IMR-90 (cell line): ENCODE measurements at regions not wholly inside any gene's neighbourhood (a gene's known extent, or its start where the extent isn't known, plus 50 kb on each side); places are given as distances from the start of the nearest gene placed in this dataset.

Experiments
- ATAC-seq: fragments of 200-7000 bp; cut with Tn5 transposase; 2 replicates; pipeline ENCODE4 v1.9.1; 2020; ENCODE audit warnings: low read depth, mild to moderate bottlenecking, moderate library complexity
- BruUV-seq: library from RNA; stranded (reverse); fragments of 400-500 nt; replicated peaks from 2 replicates; lab custom pipeline; 2021; lab: Mats Ljungman, UMichigan
- CTCF ChIA-PET: fragments of 300-600 bp; formaldehyde crosslinking; extraction: SDS; loops from one replicate; lab custom pipeline; 2021; ENCODE audit warnings: antibody characterized with exemption; lab: Yijun Ruan, JAX
- POLR2A ChIA-PET: fragments of 300-600 bp; sonication (Branson Sonifier 250); formaldehyde crosslinking; loops from one replicate; lab custom pipeline; 2022; ENCODE audit warnings: antibody characterized with exemption; ENCODE audit not compliant: unreplicated experiment; lab: Charles Lee
- DNase-seq: peaks from one replicate; pipeline ENCODE4 v3.0.0; 2013
- H2AFZ ChIP-seq: replicated peaks from 2 replicates; pipeline ENCODE3; 2013; ENCODE audit warnings: low read length, mild to moderate bottlenecking; ENCODE audit not compliant: poor library complexity
- H2AK5ac ChIP-seq: 2 replicates; pipeline ENCODE4 v1.6.1; 2013; ENCODE audit warnings: low read depth, low read length, inconsistent platforms
- H2AK9ac ChIP-seq: replicated peaks from 2 replicates; pipeline ENCODE3; 2013; ENCODE audit warnings: mild to moderate bottlenecking, low read depth, low read length, moderate library complexity; ENCODE audit not compliant: poor library complexity
- H2BK120ac ChIP-seq: 2 replicates; pipeline ENCODE4 v1.6.1; 2013; ENCODE audit warnings: low read depth, low read length, inconsistent platforms
- H2BK15ac ChIP-seq: 3 replicates; pipeline ENCODE4 v1.6.1; 2013; ENCODE audit warnings: low read depth, low read length, inconsistent platforms
- H2BK20ac ChIP-seq: 2 replicates; pipeline ENCODE4 v1.6.1; 2013; ENCODE audit warnings: low read depth, mild to moderate bottlenecking, inconsistent platforms, low read length, moderate library complexity
- H2BK5ac ChIP-seq: 2 replicates; pipeline ENCODE4 v1.6.1; 2013; ENCODE audit warnings: mild to moderate bottlenecking, low read depth, low read length, inconsistent platforms; ENCODE audit not compliant: poor library complexity, severe bottlenecking
- H3K14ac ChIP-seq: replicated peaks from 2 replicates; pipeline ENCODE4 v1.6.1; 2013; ENCODE audit warnings: low read depth, low read length, inconsistent platforms
- H3K18ac ChIP-seq: 2 replicates; pipeline ENCODE4 v1.6.1; 2013; ENCODE audit warnings: low read depth, low read length, control low read depth
- H3K23ac ChIP-seq: 2 replicates; pipeline ENCODE4 v1.6.1; 2013; ENCODE audit warnings: low read depth, low read length, inconsistent platforms
- H3K27ac ChIP-seq: 2 replicates; pipeline ENCODE4 v1.5.1; 2013; ENCODE audit warnings: mild to moderate bottlenecking, control low read depth, low read length; ENCODE audit not compliant: insufficient read depth
- H3K27me3 ChIP-seq: 2 replicates; pipeline ENCODE4 v1.6.1; 2013; ENCODE audit warnings: low read length; ENCODE audit not compliant: control insufficient read depth, insufficient read depth
- H3K36me3 ChIP-seq: 2 replicates; pipeline ENCODE4 v1.6.1; 2013; ENCODE audit warnings: low read length, mixed read lengths; ENCODE audit not compliant: control insufficient read depth, insufficient read depth
- H3K4ac ChIP-seq: 2 replicates; pipeline ENCODE4 v1.6.1; 2013; ENCODE audit warnings: low read depth, low read length, inconsistent platforms
- H3K4me1 ChIP-seq: 2 replicates; pipeline ENCODE4 v1.6.1; 2013; ENCODE audit warnings: low read length, mixed read lengths; ENCODE audit not compliant: control insufficient read depth, insufficient read depth
- H3K4me2 ChIP-seq: 2 replicates; pipeline ENCODE4 v1.6.1; 2013; ENCODE audit warnings: low read depth, mild to moderate bottlenecking, control low read depth, low read length, moderate library complexity
- H3K4me3 ChIP-seq: 2 replicates; pipeline ENCODE4 v1.5.1; 2013; ENCODE audit warnings: low read depth, mild to moderate bottlenecking, control low read depth, low read length, moderate library complexity; ENCODE audit not compliant: insufficient read depth
- H3K56ac ChIP-seq: 2 replicates; pipeline ENCODE4 v1.6.1; 2013; ENCODE audit warnings: low read length, inconsistent platforms; ENCODE audit not compliant: insufficient read depth; ENCODE audit errors: extremely low read depth
- H3K79me1 ChIP-seq, 2 experiments: 2 replicates each; pipeline ENCODE4 v1.6.1; 2013; ENCODE audit warnings: low read length in 2 of 2, inconsistent platforms in 1 of 2, low read depth in 1 of 2
- H3K9ac ChIP-seq: 2 replicates; pipeline ENCODE4 v1.6.1; 2013; ENCODE audit warnings: low read depth, low read length, control low read depth
- H3K9me1 ChIP-seq: 2 replicates; pipeline ENCODE4 v1.6.1; 2013; ENCODE audit warnings: low read length, inconsistent platforms; ENCODE audit not compliant: insufficient read depth
- H3K9me3 ChIP-seq: 2 replicates; pipeline ENCODE4 v1.6.1; 2013; ENCODE audit warnings: low read length; ENCODE audit not compliant: control insufficient read depth, insufficient read depth
- H4K20me1 ChIP-seq: 2 replicates; pipeline ENCODE4 v1.6.1; 2013; ENCODE audit warnings: low read length, inconsistent platforms; ENCODE audit not compliant: insufficient read depth
- H4K5ac ChIP-seq: 2 replicates; pipeline ENCODE4 v1.6.1; 2013; ENCODE audit warnings: mild to moderate bottlenecking, low read depth, low read length, control low read depth
- H4K8ac ChIP-seq, 2 experiments: 2 replicates each; pipeline ENCODE4 v1.6.1; 2013; ENCODE audit warnings: low read depth in 2 of 2, low read length in 2 of 2, control low read depth in 1 of 2, inconsistent platforms in 1 of 2
- H4K91ac ChIP-seq: 2 replicates; pipeline ENCODE4 v1.6.1; 2013; ENCODE audit warnings: low read depth, low read length, inconsistent platforms; ENCODE audit not compliant: insufficient read depth
- BHLHE40 ChIP-seq: fragments of 150-350 bp; IDR thresholded peaks from 2 replicates; pipeline ENCODE4 v1.6.1; 2016; ENCODE audit warnings: mild to moderate bottlenecking, low read depth, low read length
- CHD1 ChIP-seq: IDR thresholded peaks from 2 replicates; pipeline ENCODE4 v1.6.1; 2012; ENCODE audit warnings: low read depth, low read length, improper control_type of control experiment
- FOS ChIP-seq: fragments of 150-350 bp; IDR thresholded peaks from 2 replicates; pipeline ENCODE4 v1.6.1; 2016; ENCODE audit warnings: low read depth, low read length
- MAZ ChIP-seq: IDR thresholded peaks from 2 replicates; pipeline ENCODE4 v1.6.1; 2012; ENCODE audit warnings: low read depth, mild to moderate bottlenecking, low read length, improper control_type of control experiment, moderate library complexity, borderline replicate concordance
- MXI1 ChIP-seq: IDR thresholded peaks from 2 replicates; pipeline ENCODE4 v1.6.1; 2012; ENCODE audit warnings: low read depth, mild to moderate bottlenecking, low read length, moderate library complexity, borderline replicate concordance
- POLR2A ChIP-seq: IDR thresholded peaks from 2 replicates; pipeline ENCODE4 v1.6.1; 2012; ENCODE audit warnings: mild to moderate bottlenecking, low read depth, low read length
- RAD21 ChIP-seq: IDR thresholded peaks from 2 replicates; pipeline ENCODE4 v1.6.1; 2012; ENCODE audit warnings: low read length, improper control_type of control experiment
- RFX5 ChIP-seq: IDR thresholded peaks from 2 replicates; pipeline ENCODE4 v1.8.0; 2012; ENCODE audit warnings: low read depth, mild to moderate bottlenecking, low read length, moderate library complexity
- WGBS, 2 experiments: methylation state at CpG; one replicate each; pipeline versions ENCODE4 v1.1.5 to v1.1.7; 2013; ENCODE audit warnings: missing lambda C conversion rate in 2 of 2; ENCODE audit not compliant: insufficient read length in 1 of 2; ENCODE audit errors: extremely low coverage in 2 of 2; 5-methylcytosine and 5-hydroxymethylcytosine counted together
- dilution Hi-C: fragments of 300-500 bp; cut with HindIII; formaldehyde crosslinking; loops from one replicate; pipeline ENCODE4 v1.14.3; 2018; ENCODE audit warnings: low sequenced_read_pairs; ENCODE audit not compliant: unreplicated experiment
- in situ Hi-C: fragments of 300-500 bp; cut with MboI; formaldehyde crosslinking; loops from 3 replicates; pipeline ENCODE4 v1.14.3; 2019; ENCODE audit warnings: low sequenced_read_pairs, inconsistent platforms, mixed read lengths
- intact Hi-C: fragments of 100-400 bp; cut with micrococcal nuclease; formaldehyde crosslinking; loops from 2 replicates; pipeline ENCODE4 v1.10.0; 2022
- TF ChIP-seq, protein P1 (sequence below): conservative IDR thresholded peaks from 2 replicates; pipeline ENCODE4 v1.5.1; 2012; ENCODE audit warnings: mild to moderate bottlenecking, low read depth, low read length, improper control_type of control experiment
- TF ChIP-seq, protein P2 (sequence below): fragments of 150-350 bp; IDR thresholded peaks from 2 replicates; pipeline ENCODE4 v1.6.1; 2017; ENCODE audit warnings: mild to moderate bottlenecking, antibody characterized with exemption, low read length, low read depth

DNA sequence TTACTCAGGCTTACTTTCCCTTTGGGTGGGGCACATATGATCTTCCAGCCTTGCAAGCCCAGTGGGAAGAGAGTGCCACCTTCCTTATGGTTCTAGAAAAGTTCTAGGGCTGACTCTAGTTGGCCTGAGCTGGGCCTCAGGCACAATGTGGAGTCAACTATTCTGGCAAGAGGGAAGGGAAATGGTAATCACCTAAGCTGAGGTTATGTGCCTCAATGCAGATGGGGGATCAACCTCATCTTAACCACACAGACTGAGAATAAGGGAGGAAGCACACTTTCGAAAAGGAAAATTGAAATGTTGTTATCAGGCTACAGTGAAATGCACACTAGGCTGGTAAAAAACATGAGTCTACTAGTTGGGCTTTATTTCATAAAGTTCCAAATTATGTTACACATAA lies 77.5 kb upstream of the RMST start:
- no peak overlapping the region for H4K5ac ChIP-seq
- dilution Hi-C loops (no loop called here), in situ Hi-C loops (no loop called here), intact Hi-C loops (no loop called here)
- no peaks in the 10 kb centered on the region for H4K20me1 ChIP-seq
- H3K27ac ChIP-seq = no peak overlapping the region
- BruUV-seq = no TSS peak
- H3K56ac ChIP-seq = no peak overlapping the region
- POLR2A ChIA-PET = no interaction called here
- H3K14ac ChIP-seq = no peak overlapping the region
- H2BK20ac ChIP-seq = no peak overlapping the region
- ATAC-seq (no peak), DNase-seq (no peak)
- no peak overlapping the region for H2BK5ac ChIP-seq
- no peak overlapping the region for H4K8ac ChIP-seq
- H3K4me1 ChIP-seq = no peaks in the 10 kb centered on the region
- no peak overlapping the region for H2AFZ ChIP-seq
- no peaks in the 10 kb centered on the region for H3K9me1 ChIP-seq
- CTCF ChIA-PET = interaction anchor here (0.6 kb wide), 1 partner anchor 122 kb away, joined by 7 read pairs; no protein-coding TSS in a partner anchor
- no peaks in the 10 kb centered on the region for H3K36me3 ChIP-seq
- H3K9me3 ChIP-seq = peaks cover 6% of the 10 kb centered on the region
- no peak overlapping the region for H4K91ac ChIP-seq
- WGBS, 2 experiments = no CpG with 5 or more reads among the region's 1 CpG
- H3K18ac ChIP-seq = no peak overlapping the region
- H2BK15ac ChIP-seq = no peak overlapping the region
- H3K4me3 ChIP-seq = no peak overlapping the region
- no peak overlapping the region for H3K4ac ChIP-seq
- H3K4me2 ChIP-seq = no peak overlapping the region
- H2AK5ac ChIP-seq = no peak overlapping the region
- no peak overlapping the region for H2AK9ac ChIP-seq
- no peaks in the 10 kb centered on the region for H3K27me3 ChIP-seq
- no peak overlapping the region for H2BK120ac ChIP-seq
- no peak overlapping the region for H3K23ac ChIP-seq
- TF ChIP-seq POLR2A (no peak), BHLHE40 (no peak), RAD21 (no peak), MAZ (no peak), FOS (no peak), MXI1 (no peak), RFX5 (no peak), CHD1 (no peak)
- TF ChIP-seq, protein P1, sequence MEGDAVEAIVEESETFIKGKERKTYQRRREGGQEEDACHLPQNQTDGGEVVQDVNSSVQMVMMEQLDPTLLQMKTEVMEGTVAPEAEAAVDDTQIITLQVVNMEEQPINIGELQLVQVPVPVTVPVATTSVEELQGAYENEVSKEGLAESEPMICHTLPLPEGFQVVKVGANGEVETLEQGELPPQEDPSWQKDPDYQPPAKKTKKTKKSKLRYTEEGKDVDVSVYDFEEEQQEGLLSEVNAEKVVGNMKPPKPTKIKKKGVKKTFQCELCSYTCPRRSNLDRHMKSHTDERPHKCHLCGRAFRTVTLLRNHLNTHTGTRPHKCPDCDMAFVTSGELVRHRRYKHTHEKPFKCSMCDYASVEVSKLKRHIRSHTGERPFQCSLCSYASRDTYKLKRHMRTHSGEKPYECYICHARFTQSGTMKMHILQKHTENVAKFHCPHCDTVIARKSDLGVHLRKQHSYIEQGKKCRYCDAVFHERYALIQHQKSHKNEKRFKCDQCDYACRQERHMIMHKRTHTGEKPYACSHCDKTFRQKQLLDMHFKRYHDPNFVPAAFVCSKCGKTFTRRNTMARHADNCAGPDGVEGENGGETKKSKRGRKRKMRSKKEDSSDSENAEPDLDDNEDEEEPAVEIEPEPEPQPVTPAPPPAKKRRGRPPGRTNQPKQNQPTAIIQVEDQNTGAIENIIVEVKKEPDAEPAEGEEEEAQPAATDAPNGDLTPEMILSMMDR = no peak
- TF ChIP-seq, protein P2, sequence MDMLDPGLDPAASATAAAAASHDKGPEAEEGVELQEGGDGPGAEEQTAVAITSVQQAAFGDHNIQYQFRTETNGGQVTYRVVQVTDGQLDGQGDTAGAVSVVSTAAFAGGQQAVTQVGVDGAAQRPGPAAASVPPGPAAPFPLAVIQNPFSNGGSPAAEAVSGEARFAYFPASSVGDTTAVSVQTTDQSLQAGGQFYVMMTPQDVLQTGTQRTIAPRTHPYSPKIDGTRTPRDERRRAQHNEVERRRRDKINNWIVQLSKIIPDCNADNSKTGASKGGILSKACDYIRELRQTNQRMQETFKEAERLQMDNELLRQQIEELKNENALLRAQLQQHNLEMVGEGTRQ = no peak
- H3K9ac ChIP-seq = no peak overlapping the region
- H3K79me1 ChIP-seq = no peaks in the 10 kb centered on the region
